Heart left ventricle (tissue), 16 donors: ENCODE measurements at regions not wholly inside any gene's neighbourhood (a gene's known extent, or its start where the extent isn't known, plus 50 kb on each side); places are given as distances from the start of the nearest gene placed in this dataset.

ENCODE experiments used
- ATAC-seq, 4 donors: fragments of 200-7000 bp; cut with Tn5 transposase; one replicate each; pipeline ENCODE4 v1.9.1; 2020 to 2022; ENCODE audit warnings: moderate library complexity in 4 of 4, mild to moderate bottlenecking in 3 of 4, moderate number of reproducible peaks in 1 of 4
- DNase-seq, 5 donors: peaks; one replicate each; pipeline ENCODE4 v3.0.0-alpha.2; 2020
- H3K27ac ChIP-seq, 12 donors: fragments of 200-600 bp; sonication (generic) in 4 of 12; one replicate each; pipeline versions ENCODE4 v1.5.0 to v1.8.0; 2016 to 2022; ENCODE audit warnings: mild to moderate bottlenecking in 2 of 12
- H3K27me3 ChIP-seq, 9 donors: fragments of 200-600 bp; sonication (generic) in 2 of 9; one replicate each; pipeline versions ENCODE4 v1.5.1 to v1.8.0; 2016 to 2022; ENCODE audit warnings: mild to moderate bottlenecking in 3 of 9
- H3K36me3 ChIP-seq, 9 donors: fragments of 200-600 bp; sonication (generic) in 2 of 9; one replicate each; pipeline versions ENCODE4 v1.5.0 to v1.8.0; 2018 to 2022; ENCODE audit warnings: mild to moderate bottlenecking in 2 of 9
- H3K4me1 ChIP-seq, 12 donors: fragments of 200-600 bp; sonication (generic) in 4 of 12; one replicate each; pipeline versions ENCODE4 v1.5.0 to v1.8.0; 2016 to 2022; ENCODE audit warnings: mild to moderate bottlenecking in 3 of 12
- H3K4me3 ChIP-seq, 12 donors: fragments of 200-600 bp; sonication (generic) in 4 of 12; one replicate each; pipeline versions ENCODE4 v1.5.0 to v1.8.0; 2017 to 2022; ENCODE audit warnings: mild to moderate bottlenecking in 9 of 12, moderate library complexity in 4 of 12
- H3K9me3 ChIP-seq, 12 donors: fragments of 200-600 bp; sonication (generic) in 4 of 12; one replicate each; pipeline versions ENCODE4 v1.5.0 to v1.8.0; 2016 to 2022; ENCODE audit warnings: mild to moderate bottlenecking in 1 of 12
- CTCF ChIP-seq, 12 donors: fragments of 200-600 bp; sonication (generic) in 4 of 12; IDR thresholded peaks; one replicate each; pipeline versions ENCODE4 v1.5.0 to v1.8.0; 2018 to 2022; ENCODE audit warnings: antibody characterized with exemption in 12 of 12, mild to moderate bottlenecking in 5 of 12
- POLR2A ChIP-seq, 2 donors: fragments of 450-650 bp; IDR thresholded peaks; one replicate each; pipeline ENCODE4 v1.6.1; 2017; ENCODE audit warnings: antibody characterized with exemption in 2 of 2, mild to moderate bottlenecking in 2 of 2, moderate library complexity in 2 of 2
- WGBS, 4 donors: extraction: QIAGEN DNeasy Blood & Tissue Kit in 2 of 4; methylation state at CpG; one replicate each; pipeline versions ENCODE4 v1.1.5 to v1.1.7; 2013 to 2018; 5-methylcytosine and 5-hydroxymethylcytosine counted together
- intact Hi-C, 10 donors: fragments of 100-400 bp; cut with DNase I; formaldehyde crosslinking; loops; one replicate each; pipeline versions ENCODE4 v1.11.1 to v1.14.2; 2022
- donor health status: ischemic (EF 13 %, LVEDD 7.1; RV severe dilation, severe dysfunction).
- donor health status: healthy with polysubstance abuse.
- donor health status: DM: no; HTN: yes; CAD: no.
- donor health status: DM: no; HTN: no; CAD: no.
- donor health status: ischemic (EF 25% LVEDD 6.9; RV normal size, moderate dysfunction).
- donor health status: ischemic (EF 25% LVEDD 5.7; RV mildly dilated, moderate dysfunction).
- donor health status: healthy.
- donor health status: DM: yes; HTN: yes; CAD: no.
- donor health status: ischemic (EF 35%, LVEDD 5.7; RV mildly dilated, moderate dysfunction).
- donor health status: nonischemic (EF 11% LVEDD 7.7; RV severe dilation, severe dysfunction).
- donor health status: DM: yes; HTN: yes; CAD: no.
- donor health status: PGD.
- donor health status: ischemic (EF 29% LVEDD 5.4; RV normal size, mild dysfunction).
- donor health status: nonischemic (EF 23%, LVEDD 6.1; RV moderate dilation, normal function).

DNA sequence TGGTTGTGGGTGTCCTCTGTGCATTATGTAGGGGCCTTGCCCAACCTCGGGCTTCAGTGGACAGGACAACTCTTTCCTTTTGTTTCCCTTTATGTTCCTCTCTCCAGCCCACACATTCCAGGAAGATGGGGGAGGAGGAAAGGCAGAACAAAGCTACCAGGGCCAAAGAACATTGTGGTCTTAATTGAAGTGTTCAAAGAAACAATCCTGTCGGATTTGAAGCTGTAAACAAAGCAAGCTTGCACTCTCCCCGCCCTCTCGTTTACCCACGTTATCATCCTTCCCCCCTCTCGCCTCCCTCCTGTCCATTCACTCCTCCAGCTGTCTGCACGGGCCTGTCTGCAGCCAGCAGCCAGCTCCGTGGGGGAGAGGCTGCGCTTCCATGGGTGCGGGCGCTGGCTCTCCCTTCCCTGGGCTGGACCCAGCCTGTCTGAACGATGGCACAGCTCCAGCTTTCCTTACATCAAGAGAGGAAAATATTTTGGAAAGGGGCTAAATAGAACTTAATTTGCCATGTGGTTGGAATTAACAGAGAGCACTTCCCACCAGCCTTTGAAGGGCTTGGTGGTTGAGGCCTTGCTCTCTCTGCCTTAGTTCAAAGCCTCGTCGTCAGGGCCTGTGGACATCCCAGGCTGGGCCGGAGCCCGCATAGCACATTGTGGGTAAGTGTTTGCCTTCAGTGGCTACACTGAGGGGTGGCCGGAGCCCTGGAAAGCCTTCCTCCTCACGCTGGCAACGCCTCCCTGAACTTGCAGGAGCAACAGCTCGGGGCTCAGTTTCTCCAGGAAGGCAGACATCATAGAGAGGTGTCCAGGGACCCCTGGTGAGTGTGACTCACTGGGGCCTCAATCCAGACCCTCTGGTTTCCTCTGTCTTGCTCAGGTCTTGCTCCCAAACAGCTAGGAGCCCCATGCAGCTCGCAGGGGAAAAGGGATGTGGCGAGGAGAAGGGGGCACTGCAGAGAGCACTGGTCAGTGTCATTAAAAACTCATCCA, 60.6 kb upstream of the HS6ST1 start:
- TF ChIP-seq POLR2A (IDR thresholded peaks at IDR 0.05): no peak
- TF ChIP-seq CTCF (IDR thresholded peaks at IDR 0.05): no peak
- intact Hi-C loops: no loop called here
- Histone ChIP-seq H3K4me1 (peaks cover 7 to 39% (median 25%) of the 10 kb centered on the region in 12 donors), H3K4me3 (no peak overlapping the region), H3K36me3 (no peaks in the 10 kb centered on the region), H3K9me3 (no peaks in the 10 kb centered on the region), H3K27ac (peak overlapping the region in 9 of 12 donors; percentile 13 to 70 (median 49)), H3K27me3 (no peaks in the 10 kb centered on the region)
- DNase-seq (peak; percentile 38 to 73 (median 57)), ATAC-seq (peak; percentile 70 to 93 (median 82))
- 40 to 54% (median 50%) methylated on average over 16 to 22 of the region's 22 CpGs for WGBS, 4 donors

DNA sequence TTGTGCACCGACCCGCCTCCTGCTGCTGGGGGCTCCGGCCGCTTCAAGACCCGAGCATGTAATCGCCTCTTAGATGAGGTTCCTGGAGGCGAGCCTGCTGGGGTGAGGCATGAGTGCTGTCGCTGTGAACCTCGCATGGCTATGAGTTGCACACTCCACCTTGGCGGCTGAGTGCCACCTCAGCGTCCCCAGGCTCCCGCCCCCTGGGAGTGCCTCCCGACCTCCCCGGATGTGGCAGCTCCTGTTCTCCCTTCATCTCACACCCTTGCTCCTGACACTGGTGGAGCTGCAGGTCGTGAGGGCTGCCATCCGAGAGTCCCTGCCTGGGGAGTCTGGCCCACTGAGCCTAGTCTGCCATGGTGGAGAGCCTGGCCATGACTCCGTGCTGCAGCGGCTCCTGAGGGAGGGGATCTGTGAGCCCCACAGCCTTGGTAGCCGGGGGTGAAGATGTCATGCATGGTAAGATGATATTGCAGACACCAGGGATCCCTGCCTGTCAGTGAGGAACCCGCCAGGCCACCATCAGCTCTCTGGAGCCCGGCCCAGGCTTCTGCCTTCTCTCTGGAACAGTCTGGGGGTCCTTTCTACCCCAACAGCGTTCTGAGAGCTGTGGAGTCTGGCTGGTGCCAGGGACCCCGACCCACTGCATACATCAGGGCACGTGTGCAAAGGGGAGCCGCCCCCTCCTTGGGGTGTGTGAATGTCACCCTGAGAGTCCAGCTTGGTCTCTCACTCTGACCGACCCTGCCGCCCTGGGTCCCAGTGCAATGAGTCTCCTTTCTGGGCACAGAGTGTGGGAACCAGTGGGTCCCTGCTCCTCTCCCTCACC, 61.6 kb upstream of the HS6ST1 start:
- Histone ChIP-seq H3K27ac (peak overlapping the region in 1 of 12 donors; percentile 49), H3K9me3 (no peaks in the 10 kb centered on the region), H3K27me3 (no peaks in the 10 kb centered on the region), H3K36me3 (no peaks in the 10 kb centered on the region), H3K4me1 (peaks cover 7 to 39% (median 25%) of the 10 kb centered on the region in 12 donors), H3K4me3 (no peak overlapping the region)
- no peak for TF ChIP-seq POLR2A (IDR thresholded peaks at IDR 0.05)
- no peak for TF ChIP-seq CTCF (IDR thresholded peaks at IDR 0.05)
- WGBS, 4 donors: 86 to 94% (median 92%) methylated on average over 23 to 27 of the region's 27 CpGs
- ATAC-seq: no peak
- peak in 2 of 5 donors; percentile 24 to 52 for DNase-seq
- intact Hi-C loops: no loop called here

DNA sequence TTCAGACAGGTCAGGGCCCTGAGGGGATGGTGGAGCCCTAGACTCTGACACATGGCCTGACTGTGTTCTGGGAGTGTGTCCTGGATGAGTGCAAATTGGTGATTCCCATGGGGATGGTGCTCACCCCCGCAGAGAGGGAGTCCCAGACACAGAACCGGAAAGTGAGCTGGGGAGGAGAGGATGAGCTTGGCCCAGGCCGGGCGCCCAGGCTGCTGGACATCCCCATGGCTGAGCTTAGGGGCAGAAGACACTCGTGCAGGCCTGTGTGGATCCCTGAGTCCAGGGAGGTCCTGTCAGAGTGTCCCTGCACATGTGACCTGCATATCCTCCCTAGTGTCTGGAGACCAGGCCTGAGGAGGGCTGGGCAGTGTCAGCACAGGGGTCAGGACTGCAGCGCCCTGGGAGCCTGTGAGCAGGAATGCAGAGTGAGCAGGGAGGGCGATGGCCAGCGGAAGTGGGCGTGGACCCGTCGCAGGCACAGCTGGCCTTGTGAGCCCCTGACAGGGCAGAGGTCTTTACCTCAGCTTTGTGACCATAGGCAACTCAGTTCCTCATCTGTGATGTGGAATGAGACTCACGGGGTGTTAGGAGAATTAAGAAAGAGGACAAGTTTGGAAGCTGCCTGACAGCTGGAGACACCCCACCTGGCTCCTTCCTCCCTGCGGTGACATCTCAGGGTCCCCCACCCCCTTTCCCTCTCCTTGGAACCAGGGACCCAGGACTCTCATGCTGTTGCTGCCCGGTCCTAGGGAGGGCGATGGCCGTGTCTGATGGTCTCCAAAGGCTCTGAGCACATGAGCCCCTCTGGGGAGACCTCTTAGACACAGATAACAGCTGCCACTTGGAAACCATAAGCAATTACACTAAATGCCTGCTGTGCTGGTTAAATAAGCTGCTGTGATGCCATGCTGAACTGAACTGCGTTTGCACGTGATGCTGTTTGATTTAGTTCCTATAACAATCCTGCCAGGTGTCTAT, 62.6 kb upstream of the HS6ST1 start:
- TF ChIP-seq POLR2A (IDR thresholded peaks at IDR 0.05) (no peak), CTCF (IDR thresholded peaks at IDR 0.05) (no peak)
- Histone ChIP-seq H3K27ac (no peak overlapping the region), H3K4me3 (no peak overlapping the region), H3K27me3 (no peaks in the 10 kb centered on the region), H3K4me1 (peaks cover 7 to 39% (median 25%) of the 10 kb centered on the region in 12 donors), H3K36me3 (no peaks in the 10 kb centered on the region), H3K9me3 (no peaks in the 10 kb centered on the region)
- intact Hi-C loops: no loop called here
- WGBS, 4 donors: 59 to 71% (median 61%) methylated on average over 17 to 18 of the region's 18 CpGs
- peak in 2 of 5 donors; percentile 27 to 60 for DNase-seq
- ATAC-seq: no peak
